ENCODE measurements at regions not wholly inside any gene's neighbourhood (a gene's known extent, or its start where the extent isn't known, plus 50 kb on each side); places are given as distances from the start of the nearest gene placed in this dataset.
"Not testable (repeated sequence)": the region's sequence is repeated elsewhere in the genome, so short reads cannot be mapped to it uniquely, and the experiment has no call there.

DNA sequence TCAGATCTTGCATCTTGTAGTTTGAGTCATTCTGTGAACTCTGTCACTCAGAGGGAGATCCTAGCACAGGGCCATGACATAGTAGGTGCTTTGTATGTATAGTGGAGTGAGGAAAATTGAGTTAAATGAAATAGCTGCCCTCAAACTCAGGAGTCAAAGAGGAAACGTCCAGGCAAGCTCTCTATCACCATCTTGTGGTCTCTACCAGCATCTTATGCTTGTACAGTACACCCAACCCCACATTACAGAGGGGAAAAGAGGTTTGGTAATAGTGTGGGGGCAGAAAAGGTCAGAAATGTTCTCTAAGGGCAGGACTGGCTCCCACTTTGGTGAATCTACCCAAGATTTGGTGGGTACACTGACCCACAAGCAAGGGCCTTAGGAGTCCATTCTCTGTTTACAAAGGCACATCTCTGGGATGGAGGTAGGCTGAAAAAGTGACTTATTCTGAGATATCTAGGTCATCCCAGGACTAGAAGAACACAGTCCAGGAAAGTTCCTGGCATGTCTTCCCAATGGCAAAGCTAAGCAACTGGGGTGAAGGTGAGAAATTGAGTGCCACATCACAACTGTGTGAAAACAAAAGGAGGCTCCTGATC lies 131.8 kb downstream of the OR13H1 start:
- no peak overlapping the region for H3K4me2 ChIP-seq (ENCODE audit: low read depth, low read length, poor library complexity, severe bottlenecking)
- H3K36me3 ChIP-seq (ENCODE audit: insufficient read depth, low read length), result no peaks in the 10 kb centered on the region
- no peaks in the 10 kb centered on the region for H4K20me1 ChIP-seq (ENCODE audit: insufficient read depth, low read length, poor library complexity, severe bottlenecking)
- no peaks in the 10 kb centered on the region for H3F3A ChIP-seq (ENCODE audit: low read depth)
- H3K9me3 ChIP-seq (ENCODE audit: insufficient read depth, low read depth, low read length), result no peaks in the 10 kb centered on the region
- TF ChIP-seq EZH2phosphoT487 (IDR thresholded peaks at IDR 0.05; ENCODE audit: borderline replicate concordance) (no peak), CTCF (conservative IDR thresholded peaks at IDR 0.05; ENCODE audit: low read length) (peak; percentile 64)
- H3K9me2 ChIP-seq (replicated peaks; ENCODE audit: low read depth, low read length), result no peaks in the 10 kb centered on the region
- no peaks in the 10 kb centered on the region for H3K27me3 ChIP-seq (ENCODE audit: insufficient read depth, low read length, poor library complexity, severe bottlenecking)
- H2AFZ ChIP-seq (ENCODE audit: low read length), result peak overlapping the region; percentile 76
- no peaks in the 10 kb centered on the region for H3K4me1 ChIP-seq (ENCODE audit: insufficient read depth, low read length, poor library complexity, severe bottlenecking)
- H3K4me3 ChIP-seq (ENCODE audit: low read length, poor library complexity, severe bottlenecking), result no peak overlapping the region
- H3K79me2 ChIP-seq (ENCODE audit: insufficient read depth, low read length), result no peaks in the 10 kb centered on the region
- no peak overlapping the region for H3K9ac ChIP-seq (ENCODE audit: low read depth, low read length, poor library complexity, severe bottlenecking)

- Histone ChIP-seq H3K9me2 (replicated peaks; ENCODE audit: low read depth, low read length) (no peaks in the 10 kb centered on the region), H2AFZ (ENCODE audit: low read length) (no peak overlapping the region; the same call in 1 of the 2 replicates), H3K9me3 (ENCODE audit: insufficient read depth, low read depth, low read length) (no peaks in the 10 kb centered on the region), H3K4me1 (ENCODE audit: insufficient read depth, low read length, poor library complexity, severe bottlenecking) (no peaks in the 10 kb centered on the region), H3K36me3 (ENCODE audit: insufficient read depth, low read length) (no peaks in the 10 kb centered on the region), H3K27me3 (ENCODE audit: insufficient read depth, low read length, poor library complexity, severe bottlenecking) (no peaks in the 10 kb centered on the region), H4K20me1 (ENCODE audit: insufficient read depth, low read length, poor library complexity, severe bottlenecking) (no peaks in the 10 kb centered on the region), H3K9ac (ENCODE audit: low read depth, low read length, poor library complexity, severe bottlenecking) (no peak overlapping the region), H3F3A (ENCODE audit: low read depth) (no peaks in the 10 kb centered on the region), H3K4me2 (ENCODE audit: low read depth, low read length, poor library complexity, severe bottlenecking) (no peak overlapping the region), H3K79me2 (ENCODE audit: insufficient read depth, low read length) (no peaks in the 10 kb centered on the region), H3K4me3 (ENCODE audit: low read length, poor library complexity, severe bottlenecking) (no peak overlapping the region)
- TF ChIP-seq EZH2phosphoT487 (IDR thresholded peaks at IDR 0.05; ENCODE audit: borderline replicate concordance) (no peak), CTCF (conservative IDR thresholded peaks at IDR 0.05; ENCODE audit: low read length) (peak; percentile 65)
Measured at GRCh38 chrX:131677655-131678628, 134.1 kb downstream of the OR13H1 start.

DNA sequence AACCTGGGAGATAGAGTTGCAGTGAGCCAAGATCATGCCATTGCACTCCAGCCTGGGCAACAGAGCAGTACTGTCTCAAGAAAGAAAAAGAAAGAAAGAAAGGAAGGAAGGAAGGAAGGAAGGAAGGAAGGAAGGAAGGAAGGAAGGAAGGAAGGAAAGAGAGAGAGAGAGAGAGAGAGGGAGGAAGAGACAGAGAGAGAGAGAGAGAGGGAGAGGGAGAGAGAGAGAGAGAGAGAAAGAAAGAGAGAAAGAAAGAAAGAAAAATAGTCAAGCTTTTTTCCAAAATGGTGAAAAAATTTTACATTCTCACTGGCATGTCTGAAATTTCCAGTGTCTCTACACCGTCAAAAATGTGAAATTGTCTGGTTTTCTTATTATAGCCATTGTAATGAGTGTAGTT lies 138.9 kb downstream of the OR13H1 start:
- not testable (repeated sequence) for H3K4me3 ChIP-seq (ENCODE audit: low read length, poor library complexity, severe bottlenecking); H4K20me1 ChIP-seq (ENCODE audit: insufficient read depth, low read length, poor library complexity, severe bottlenecking); H2AFZ ChIP-seq (ENCODE audit: low read length); H3K27me3 ChIP-seq (ENCODE audit: insufficient read depth, low read length, poor library complexity, severe bottlenecking); H3K36me3 ChIP-seq (ENCODE audit: insufficient read depth, low read length); H3K79me2 ChIP-seq (ENCODE audit: insufficient read depth, low read length); H3F3A ChIP-seq (ENCODE audit: low read depth); H3K9ac ChIP-seq (ENCODE audit: low read depth, low read length, poor library complexity, severe bottlenecking); H3K9me3 ChIP-seq (ENCODE audit: insufficient read depth, low read depth, low read length); H3K4me2 ChIP-seq (ENCODE audit: low read depth, low read length, poor library complexity, severe bottlenecking); H3K9me2 ChIP-seq (replicated peaks; ENCODE audit: low read depth, low read length); H3K4me1 ChIP-seq (ENCODE audit: insufficient read depth, low read length, poor library complexity, severe bottlenecking)

Data from Loucy (cell line).